GM21737 (cell line): ENCODE measurements at regions not wholly inside any gene's neighbourhood (a gene's known extent, or its start where the extent isn't known, plus 50 kb on each side); places are given as distances from the start of the nearest gene placed in this dataset.

ENCODE experiments used
- ATAC-seq: cut with Tn5 transposase; IDR thresholded peaks from one replicate; pipeline ENCODE4 v1.9.1; 2021; ENCODE audit warnings: mild to moderate bottlenecking, moderate library complexity; ENCODE audit not compliant: unreplicated experiment

GRCh38 chr3:99458013-99458412 is 180.4 kb upstream of the COL8A1 start:
- no peak for ATAC-seq

DNA sequence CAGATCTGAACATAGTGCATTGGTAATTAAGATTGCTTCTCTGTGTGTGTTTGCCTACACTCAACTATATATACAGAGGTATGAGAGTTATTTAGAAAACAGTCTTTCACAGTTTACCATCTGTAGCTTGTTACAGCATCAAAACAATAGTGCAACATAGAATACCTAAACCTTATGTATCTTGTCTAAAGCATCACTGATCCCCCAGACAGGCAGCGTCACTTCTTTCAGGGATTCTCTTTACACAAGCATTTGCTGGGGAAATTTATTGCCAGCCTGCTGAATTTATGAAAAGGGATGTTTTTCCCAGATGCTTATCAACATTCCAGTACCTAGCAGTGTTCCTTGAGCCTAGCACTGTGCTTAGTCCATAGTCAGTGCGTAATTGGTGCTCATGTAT is 195.8 kb upstream of the COL8A1 start:
- no peak for ATAC-seq

DNA sequence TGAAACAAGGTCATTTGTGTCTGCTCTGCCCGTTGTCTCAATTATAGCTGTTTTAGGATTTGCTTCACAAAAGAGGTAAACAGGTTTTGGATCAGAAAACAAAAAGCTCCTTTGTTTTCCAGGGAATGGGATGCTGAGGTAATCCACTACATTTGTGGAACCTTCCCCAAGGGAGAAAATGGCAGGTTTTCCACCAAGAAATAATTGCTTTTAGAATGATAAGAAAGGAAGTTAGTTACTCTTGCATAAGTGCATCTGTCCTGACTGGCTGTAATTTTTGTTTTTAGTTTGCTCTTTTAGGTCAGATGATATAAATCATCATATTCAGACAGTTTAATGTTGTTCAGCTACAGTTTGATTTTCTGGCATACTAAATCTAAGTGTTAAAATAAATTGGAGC is 198.5 kb upstream of the COL8A1 start:
- no peak for ATAC-seq

DNA sequence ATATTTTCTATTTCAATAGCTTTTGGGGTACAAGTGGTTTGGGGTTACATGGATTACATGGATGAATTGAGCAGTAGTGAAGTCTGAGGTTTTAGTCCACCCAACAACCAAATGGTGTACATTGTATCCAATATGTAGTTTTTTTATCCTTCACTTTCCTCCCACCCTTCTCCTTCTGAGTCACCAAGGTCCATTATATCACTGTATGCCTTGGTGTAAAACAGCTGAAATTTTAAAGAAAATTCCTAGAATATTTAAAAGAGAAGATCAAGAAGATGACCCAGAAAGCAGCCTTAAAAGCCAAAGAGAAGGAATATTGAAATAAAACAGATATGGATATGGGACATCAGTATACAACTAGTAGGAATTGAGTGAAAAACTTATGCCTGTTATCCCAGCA is 204.2 kb upstream of the COL8A1 start:
- ATAC-seq: no peak

- no peak for ATAC-seq
These were observed 207.9 kb upstream of the COL8A1 start for GRCh38 chr3:99430348-99431134.

- no peak for ATAC-seq
These were observed 208.9 kb upstream of the COL8A1 start for GRCh38 chr3:99429502-99429901.

GRCh38 chr3:99425930-99426329 is 212.5 kb upstream of the COL8A1 start:
- ATAC-seq: no peak

DNA sequence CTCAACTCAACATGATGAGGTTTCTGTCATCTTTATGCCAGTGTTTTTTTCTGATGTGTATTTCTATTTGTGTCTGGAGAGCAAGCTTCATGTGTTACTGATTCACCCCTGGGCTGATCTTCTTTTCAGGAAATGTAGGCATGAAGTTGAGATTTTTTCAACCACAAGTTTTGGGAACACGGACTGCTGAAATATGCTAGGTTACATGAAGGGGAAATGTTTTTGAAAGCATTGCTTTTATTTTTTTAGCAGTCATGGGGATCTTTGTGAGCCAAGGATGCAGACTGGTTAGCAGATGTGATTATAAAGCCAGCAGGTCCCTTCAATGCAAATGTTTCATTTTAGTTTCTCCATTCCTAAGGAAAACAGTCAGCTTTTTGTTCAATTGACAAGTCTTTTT is 219.3 kb upstream of the COL8A1 start:
- ATAC-seq: peak; percentile 30

- ATAC-seq: peak; percentile 84
These were observed 219.7 kb upstream of the COL8A1 start for GRCh38 chr3:99418709-99419108.

DNA sequence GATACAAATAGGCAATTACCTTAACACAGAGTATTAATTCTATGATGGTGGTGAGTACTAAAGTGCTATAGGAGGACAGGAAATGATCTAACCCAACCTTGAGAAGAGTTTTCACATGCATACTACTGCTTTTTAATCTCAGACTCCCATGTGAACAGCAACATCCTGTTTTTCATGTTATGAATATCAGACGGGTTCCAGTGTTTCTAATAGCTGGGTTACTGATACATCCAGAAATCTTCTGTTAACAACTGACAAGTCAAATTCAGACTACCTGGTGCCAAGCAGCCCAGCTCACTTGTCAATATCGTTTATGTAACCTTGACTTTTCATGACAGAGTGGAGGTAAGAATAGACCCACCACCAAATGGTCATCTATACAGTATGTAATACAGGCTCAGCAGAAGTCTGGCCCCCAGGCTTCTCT is 220.2 kb upstream of the COL8A1 start:
- peak; percentile 61 for ATAC-seq

- ATAC-seq: no peak
These were observed 224.9 kb upstream of the COL8A1 start for GRCh38 chr3:99413504-99413903.

DNA sequence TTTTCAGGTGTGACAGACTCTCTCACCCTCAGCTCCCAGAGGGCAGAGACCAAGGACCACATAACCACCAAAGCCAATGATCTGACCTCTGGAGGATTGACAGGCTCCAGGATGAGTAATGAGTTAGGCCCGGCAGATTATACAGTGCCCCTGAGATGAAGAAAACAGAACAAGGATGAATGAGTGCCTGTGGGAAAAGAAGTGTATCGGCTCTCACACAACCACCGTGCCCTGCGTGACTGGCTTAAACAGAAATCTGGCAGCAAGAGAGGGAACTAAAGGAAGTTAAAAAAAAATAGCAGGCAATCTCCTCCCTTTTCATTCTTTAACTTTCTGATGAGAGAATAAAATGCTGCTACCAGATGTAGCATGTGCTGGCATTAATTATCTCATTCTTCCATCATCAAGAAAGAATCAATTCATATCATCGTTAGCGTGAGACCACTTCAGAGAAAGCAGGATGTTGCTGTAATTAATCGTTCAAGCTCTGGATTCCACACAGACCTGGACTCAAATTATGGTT is 227.5 kb upstream of the COL8A1 start:
- ATAC-seq: no peak

GRCh38 chr3:99409961-99410360 is 228.4 kb upstream of the COL8A1 start:
- no peak for ATAC-seq

- ATAC-seq: no peak
These were observed 231.1 kb upstream of the COL8A1 start for GRCh38 chr3:99407257-99407656.

- ATAC-seq: no peak
These were observed 235.6 kb upstream of the COL8A1 start for GRCh38 chr3:99402755-99403154.

DNA sequence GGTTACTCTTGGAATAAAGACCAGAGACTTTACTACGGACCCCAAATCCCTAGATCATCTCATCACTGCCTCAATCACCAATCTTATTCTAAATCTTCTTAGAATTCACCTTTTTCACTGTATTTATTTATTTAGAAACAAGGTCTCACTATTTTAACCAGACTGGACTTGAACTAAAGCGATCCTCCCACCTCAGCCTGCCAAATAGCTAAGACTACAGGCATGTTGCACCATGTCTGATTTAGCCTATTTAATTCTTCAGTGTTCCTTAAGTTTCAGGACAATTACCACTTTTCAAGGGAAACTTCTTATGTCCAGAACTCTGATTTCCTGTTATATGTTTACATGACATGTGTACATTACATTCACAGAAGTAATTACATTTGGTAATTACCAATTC is 238.0 kb upstream of the COL8A1 start:
- no peak for ATAC-seq

GRCh38 chr3:99396651-99397275 is 241.6 kb upstream of the COL8A1 start:
- no peak for ATAC-seq

- ATAC-seq: no peak
These were observed 243.3 kb upstream of the COL8A1 start for GRCh38 chr3:99394831-99395778.

- ATAC-seq: no peak
These were observed 244.4 kb upstream of the COL8A1 start for GRCh38 chr3:99393961-99394360.

GRCh38 chr3:99388780-99389179 is 249.6 kb upstream of the COL8A1 start:
- no peak for ATAC-seq

DNA sequence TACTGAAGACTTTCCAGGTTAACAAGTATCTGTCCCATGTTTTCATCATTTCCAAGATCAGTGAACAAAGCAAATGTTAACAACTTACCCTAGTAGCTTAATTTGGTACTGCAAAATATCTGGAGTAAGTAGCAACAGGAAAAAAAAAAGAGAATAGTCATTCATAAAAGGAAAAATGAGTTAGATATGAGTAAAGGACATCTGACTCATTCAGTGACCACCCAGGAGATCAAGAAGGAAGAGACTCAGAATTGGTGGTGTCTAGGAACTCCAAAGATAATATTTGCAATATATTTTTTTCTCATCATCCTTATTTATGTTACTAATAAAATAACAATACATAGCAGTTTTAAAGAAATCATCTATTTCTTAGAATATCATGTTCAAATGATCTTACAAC is 253.8 kb upstream of the COL8A1 start:
- ATAC-seq: no peak
